GM23338 (cell line): ENCODE measurements at regions not wholly inside any gene's neighbourhood (a gene's known extent, or its start where the extent isn't known, plus 50 kb on each side); places are given as distances from the start of the nearest gene placed in this dataset.

ENCODE experiments used
- ATAC-seq: fragments of 200-7000 bp; cut with Tn5 transposase; 3 replicates; pipeline ENCODE4 v1.9.1; 2020
- DNase-seq: peaks from one replicate; pipeline ENCODE4 v3.0.0-alpha.2; 2015; ENCODE audit warnings: low spot score
- H2AFZ ChIP-seq: fragments of 200-600 bp; sonication (generic); 2 replicates; pipeline ENCODE4 v1.8.0; 2016; ENCODE audit warnings: antibody characterized with exemption, mild to moderate bottlenecking, moderate library complexity
- H3F3A ChIP-seq: fragments of 200-600 bp; sonication (generic); replicated peaks from 2 replicates; pipeline ENCODE4 v1.8.0; 2017; ENCODE audit warnings: antibody characterized with exemption, mixed run types, low read depth
- H3K27ac ChIP-seq: fragments of 200-600 bp; sonication (generic); 2 replicates; pipeline ENCODE4 v1.6.1; 2016; ENCODE audit warnings: low read depth
- H3K27me3 ChIP-seq: fragments of 200-600 bp; sonication (generic); 2 replicates; pipeline ENCODE4 v1.8.0; 2016; ENCODE audit warnings: mild to moderate bottlenecking, mixed run types, moderate library complexity; ENCODE audit not compliant: insufficient read depth
- H3K36me3 ChIP-seq: fragments of 200-600 bp; sonication (generic); 2 replicates; pipeline ENCODE4 v1.8.0; 2016; ENCODE audit warnings: mild to moderate bottlenecking; ENCODE audit not compliant: insufficient read depth
- H3K4me1 ChIP-seq: fragments of 200-600 bp; sonication (generic); 2 replicates; pipeline ENCODE4 v1.8.0; 2016; ENCODE audit warnings: mild to moderate bottlenecking, moderate library complexity; ENCODE audit not compliant: insufficient read depth
- H3K4me2 ChIP-seq: fragments of 200-600 bp; sonication (generic); 2 replicates; pipeline ENCODE4 v1.7.1; 2017; ENCODE audit warnings: mixed run types
- H3K4me3 ChIP-seq: fragments of 200-600 bp; sonication (generic); 2 replicates; pipeline ENCODE4 v1.6.1; 2016; ENCODE audit warnings: mixed run types
- H3K79me2 ChIP-seq: fragments of 200-600 bp; sonication (generic); replicated peaks from 2 replicates; pipeline ENCODE4 v1.8.0; 2017; ENCODE audit warnings: mild to moderate bottlenecking; ENCODE audit not compliant: insufficient read depth
- H3K9me2 ChIP-seq: fragments of 200-600 bp; sonication (generic); 2 replicates; pipeline ENCODE4 v1.8.0; 2017; ENCODE audit not compliant: insufficient read depth
- H4K20me1 ChIP-seq: fragments of 200-600 bp; sonication (generic); replicated peaks from 2 replicates; pipeline ENCODE4 v1.8.0; 2017; ENCODE audit warnings: mild to moderate bottlenecking; ENCODE audit not compliant: insufficient read depth
- H3K27ac Mint-ChIP-seq: 2 replicates; pipeline ENCODE4 v1.8.0; 2020; ENCODE audit warnings: inconsistent platforms, mild to moderate bottlenecking, moderate library complexity, mixed read lengths
- H3K27me3 Mint-ChIP-seq: 3 replicates; pipeline ENCODE4 v1.8.0; 2022; ENCODE audit warnings: low read depth, mild to moderate bottlenecking, moderate library complexity, mixed read lengths, inconsistent platforms; ENCODE audit not compliant: insufficient read depth, poor library complexity
- H3K36me3 Mint-ChIP-seq: 3 replicates; pipeline ENCODE4 v1.8.0; 2021; ENCODE audit warnings: low read depth, mild to moderate bottlenecking, inconsistent platforms, moderate library complexity, mixed read lengths
- H3K4me1 Mint-ChIP-seq: 3 replicates; pipeline ENCODE4 v1.8.0; 2020; ENCODE audit warnings: mild to moderate bottlenecking, inconsistent platforms, mixed read lengths
- H3K4me3 Mint-ChIP-seq: 3 replicates; pipeline ENCODE4 v1.8.0; 2021; ENCODE audit warnings: moderate library complexity, mild to moderate bottlenecking, inconsistent platforms, mixed read lengths
- H3K9me3 Mint-ChIP-seq: 3 replicates; pipeline ENCODE4 v1.8.0; 2020; ENCODE audit warnings: moderate library complexity, mild to moderate bottlenecking, inconsistent platforms, mixed read lengths
- CREB1 ChIP-seq: fragments of 250-450 bp; sonication (Bioruptor Pico); IDR thresholded peaks from 2 replicates; pipeline ENCODE4 v1.5.0; 2020; ENCODE audit warnings: low read depth, mild to moderate bottlenecking, moderate library complexity
- EZH2 ChIP-seq: fragments of 200-600 bp; sonication (generic); IDR thresholded peaks from one replicate; pipeline ENCODE4 v1.8.0; 2017; ENCODE audit warnings: antibody characterized with exemption, mild to moderate bottlenecking, low read depth; ENCODE audit not compliant: unreplicated experiment
- EZH2phosphoT487 ChIP-seq: fragments of 200-600 bp; sonication (generic); IDR thresholded peaks from one replicate; pipeline ENCODE4 v1.8.1; 2018; ENCODE audit warnings: antibody characterized with exemption; ENCODE audit not compliant: unreplicated experiment
- JUNB ChIP-seq: IDR thresholded peaks from one replicate; pipeline ENCODE4 v1.6.1; 2016; ENCODE audit warnings: antibody characterized with exemption; ENCODE audit not compliant: unreplicated experiment
- POLR2AphosphoS5 ChIP-seq: IDR thresholded peaks from 2 replicates; pipeline ENCODE4 v1.6.1; 2016; ENCODE audit warnings: antibody characterized with exemption, low read depth
- REST ChIP-seq: IDR thresholded peaks from one replicate; pipeline ENCODE4 v1.6.1; 2018; ENCODE audit warnings: antibody characterized with exemption; ENCODE audit not compliant: unreplicated experiment
- STAT1 ChIP-seq: IDR thresholded peaks from one replicate; pipeline ENCODE4 v1.6.1; 2016; ENCODE audit warnings: antibody characterized with exemption; ENCODE audit not compliant: unreplicated experiment
- ZNF331 ChIP-seq: fragments of 250-450 bp; sonication (Bioruptor Pico); IDR thresholded peaks from 2 replicates; pipeline ENCODE4 v1.5.0; 2020; ENCODE audit warnings: low read depth, mild to moderate bottlenecking, moderate library complexity
- TF ChIP-seq, protein P1 (sequence below): fragments of 250-450 bp; sonication (Bioruptor Pico); IDR thresholded peaks from 2 replicates; pipeline ENCODE4 v1.5.0; 2020; ENCODE audit warnings: mild to moderate bottlenecking, moderate library complexity
- TF ChIP-seq, protein P2 (sequence below), 2 experiments: fragments of 200-600 bp in 1 of 2; sonication (generic) in 1 of 2; conservative IDR thresholded peaks; 2 replicates each; pipeline versions ENCODE4 v1.5.1 to v1.6.1; 2016 to 2017; ENCODE audit warnings: antibody characterized with exemption in 2 of 2, low read depth in 2 of 2, mild to moderate bottlenecking in 2 of 2, moderate library complexity in 1 of 2

DNA sequence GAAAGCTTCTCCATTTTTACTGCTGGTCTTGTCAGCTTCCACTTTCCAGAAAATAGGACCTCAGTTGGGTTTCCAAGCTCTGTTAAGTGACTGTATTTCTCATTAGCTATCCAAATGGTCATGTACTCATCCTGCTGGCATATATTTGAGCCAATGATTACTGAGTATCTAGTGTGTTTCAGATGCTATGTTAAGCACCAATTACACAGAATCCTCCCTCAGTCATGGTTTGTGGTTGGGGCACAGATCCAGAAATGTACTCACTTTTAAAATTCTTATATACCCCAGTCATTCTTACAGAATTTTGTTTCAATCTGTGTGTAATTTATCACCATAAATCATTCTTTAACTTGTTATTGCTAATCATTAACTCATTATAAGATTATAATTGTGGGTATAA is 362.3 kb upstream of the MTPN start:
- H3K4me1 Mint-ChIP-seq = no peaks in the 10 kb centered on the region
- no peaks in the 10 kb centered on the region for H3K27me3 ChIP-seq
- no peaks in the 10 kb centered on the region for H3K9me3 Mint-ChIP-seq
- no peaks in the 10 kb centered on the region for H3K9me2 ChIP-seq
- H4K20me1 ChIP-seq = no peaks in the 10 kb centered on the region
- H3K36me3 Mint-ChIP-seq = no peaks in the 10 kb centered on the region
- H3K27ac Mint-ChIP-seq = no peak overlapping the region
- no peak overlapping the region for H3K27ac ChIP-seq
- ATAC-seq (no peak), DNase-seq (no peak)
- H3K79me2 ChIP-seq = no peaks in the 10 kb centered on the region
- no peak overlapping the region for H3K4me2 ChIP-seq
- no peak for TF ChIP-seq CREB1
- no peaks in the 10 kb centered on the region for H3K4me1 ChIP-seq
- no peaks in the 10 kb centered on the region for H3F3A ChIP-seq
- H3K4me3 Mint-ChIP-seq = no peak overlapping the region
- H3K36me3 ChIP-seq = no peaks in the 10 kb centered on the region
- no peak overlapping the region for H2AFZ ChIP-seq
- no peak overlapping the region for H3K4me3 ChIP-seq
- peaks cover 2% of the 10 kb centered on the region for H3K27me3 Mint-ChIP-seq

DNA sequence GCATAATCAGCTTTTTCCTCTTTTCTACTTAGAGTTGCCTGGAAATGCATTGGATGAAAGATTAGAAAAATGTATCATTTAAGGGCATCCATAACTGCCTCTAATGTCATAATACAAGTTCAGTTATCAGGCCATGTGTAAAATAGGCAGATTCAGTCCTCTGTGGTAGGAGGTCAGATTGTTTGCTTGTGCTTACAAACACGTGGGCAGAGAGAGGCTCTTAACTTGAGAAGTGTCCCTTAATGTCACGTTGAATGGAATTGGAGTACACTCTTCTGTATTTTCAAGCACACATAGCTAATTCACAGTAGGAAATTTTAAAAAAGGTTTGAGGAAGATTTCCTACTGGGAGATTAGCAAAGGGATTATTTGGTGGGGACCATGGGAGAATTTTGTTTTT is 359.8 kb upstream of the MTPN start:
- no peaks in the 10 kb centered on the region for H4K20me1 ChIP-seq
- no peak for TF ChIP-seq REST
- no peak for TF ChIP-seq JUNB
- no peak for TF ChIP-seq EZH2phosphoT487
- TF ChIP-seq, protein P1, sequence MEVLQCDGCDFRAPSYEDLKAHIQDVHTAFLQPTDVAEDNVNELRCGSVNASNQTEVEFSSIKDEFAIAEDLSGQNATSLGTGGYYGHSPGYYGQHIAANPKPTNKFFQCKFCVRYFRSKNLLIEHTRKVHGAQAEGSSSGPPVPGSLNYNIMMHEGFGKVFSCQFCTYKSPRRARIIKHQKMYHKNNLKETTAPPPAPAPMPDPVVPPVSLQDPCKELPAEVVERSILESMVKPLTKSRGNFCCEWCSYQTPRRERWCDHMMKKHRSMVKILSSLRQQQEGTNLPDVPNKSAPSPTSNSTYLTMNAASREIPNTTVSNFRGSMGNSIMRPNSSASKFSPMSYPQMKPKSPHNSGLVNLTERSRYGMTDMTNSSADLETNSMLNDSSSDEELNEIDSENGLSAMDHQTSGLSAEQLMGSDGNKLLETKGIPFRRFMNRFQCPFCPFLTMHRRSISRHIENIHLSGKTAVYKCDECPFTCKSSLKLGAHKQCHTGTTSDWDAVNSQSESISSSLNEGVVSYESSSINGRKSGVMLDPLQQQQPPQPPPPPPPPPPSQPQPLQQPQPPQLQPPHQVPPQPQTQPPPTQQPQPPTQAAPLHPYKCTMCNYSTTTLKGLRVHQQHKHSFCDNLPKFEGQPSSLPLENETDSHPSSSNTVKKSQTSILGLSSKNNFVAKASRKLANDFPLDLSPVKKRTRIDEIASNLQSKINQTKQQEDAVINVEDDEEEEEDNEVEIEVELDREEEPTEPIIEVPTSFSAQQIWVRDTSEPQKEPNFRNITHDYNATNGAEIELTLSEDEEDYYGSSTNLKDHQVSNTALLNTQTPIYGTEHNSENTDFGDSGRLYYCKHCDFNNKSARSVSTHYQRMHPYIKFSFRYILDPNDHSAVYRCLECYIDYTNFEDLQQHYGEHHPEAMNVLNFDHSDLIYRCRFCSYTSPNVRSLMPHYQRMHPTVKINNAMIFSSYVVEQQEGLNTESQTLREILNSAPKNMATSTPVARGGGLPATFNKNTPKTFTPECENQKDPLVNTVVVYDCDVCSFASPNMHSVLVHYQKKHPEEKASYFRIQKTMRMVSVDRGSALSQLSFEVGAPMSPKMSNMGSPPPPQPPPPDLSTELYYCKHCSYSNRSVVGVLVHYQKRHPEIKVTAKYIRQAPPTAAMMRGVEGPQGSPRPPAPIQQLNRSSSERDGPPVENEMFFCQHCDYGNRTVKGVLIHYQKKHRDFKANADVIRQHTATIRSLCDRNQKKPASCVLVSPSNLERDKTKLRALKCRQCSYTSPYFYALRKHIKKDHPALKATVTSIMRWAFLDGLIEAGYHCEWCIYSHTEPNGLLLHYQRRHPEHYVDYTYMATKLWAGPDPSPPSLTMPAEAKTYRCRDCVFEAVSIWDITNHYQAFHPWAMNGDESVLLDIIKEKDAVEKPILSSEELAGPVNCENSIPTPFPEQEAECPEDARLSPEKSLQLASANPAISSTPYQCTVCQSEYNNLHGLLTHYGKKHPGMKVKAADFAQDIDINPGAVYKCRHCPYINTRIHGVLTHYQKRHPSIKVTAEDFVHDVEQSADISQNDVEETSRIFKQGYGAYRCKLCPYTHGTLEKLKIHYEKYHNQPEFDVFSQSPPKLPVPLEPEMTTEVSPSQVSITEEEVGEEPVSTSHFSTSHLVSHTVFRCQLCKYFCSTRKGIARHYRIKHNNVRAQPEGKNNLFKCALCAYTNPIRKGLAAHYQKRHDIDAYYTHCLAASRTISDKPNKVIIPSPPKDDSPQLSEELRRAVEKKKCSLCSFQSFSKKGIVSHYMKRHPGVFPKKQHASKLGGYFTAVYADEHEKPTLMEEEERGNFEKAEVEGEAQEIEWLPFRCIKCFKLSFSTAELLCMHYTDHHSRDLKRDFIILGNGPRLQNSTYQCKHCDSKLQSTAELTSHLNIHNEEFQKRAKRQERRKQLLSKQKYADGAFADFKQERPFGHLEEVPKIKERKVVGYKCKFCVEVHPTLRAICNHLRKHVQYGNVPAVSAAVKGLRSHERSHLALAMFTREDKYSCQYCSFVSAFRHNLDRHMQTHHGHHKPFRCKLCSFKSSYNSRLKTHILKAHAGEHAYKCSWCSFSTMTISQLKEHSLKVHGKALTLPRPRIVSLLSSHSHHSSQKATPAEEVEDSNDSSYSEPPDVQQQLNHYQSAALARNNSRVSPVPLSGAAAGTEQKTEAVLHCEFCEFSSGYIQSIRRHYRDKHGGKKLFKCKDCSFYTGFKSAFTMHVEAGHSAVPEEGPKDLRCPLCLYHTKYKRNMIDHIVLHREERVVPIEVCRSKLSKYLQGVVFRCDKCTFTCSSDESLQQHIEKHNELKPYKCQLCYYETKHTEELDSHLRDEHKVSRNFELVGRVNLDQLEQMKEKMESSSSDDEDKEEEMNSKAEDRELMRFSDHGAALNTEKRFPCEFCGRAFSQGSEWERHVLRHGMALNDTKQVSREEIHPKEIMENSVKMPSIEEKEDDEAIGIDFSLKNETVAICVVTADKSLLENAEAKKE (CRISPR knock-in tag) = no peak
- no peak for TF ChIP-seq POLR2AphosphoS5
- no peak for TF ChIP-seq STAT1
- TF ChIP-seq, protein P2, sequence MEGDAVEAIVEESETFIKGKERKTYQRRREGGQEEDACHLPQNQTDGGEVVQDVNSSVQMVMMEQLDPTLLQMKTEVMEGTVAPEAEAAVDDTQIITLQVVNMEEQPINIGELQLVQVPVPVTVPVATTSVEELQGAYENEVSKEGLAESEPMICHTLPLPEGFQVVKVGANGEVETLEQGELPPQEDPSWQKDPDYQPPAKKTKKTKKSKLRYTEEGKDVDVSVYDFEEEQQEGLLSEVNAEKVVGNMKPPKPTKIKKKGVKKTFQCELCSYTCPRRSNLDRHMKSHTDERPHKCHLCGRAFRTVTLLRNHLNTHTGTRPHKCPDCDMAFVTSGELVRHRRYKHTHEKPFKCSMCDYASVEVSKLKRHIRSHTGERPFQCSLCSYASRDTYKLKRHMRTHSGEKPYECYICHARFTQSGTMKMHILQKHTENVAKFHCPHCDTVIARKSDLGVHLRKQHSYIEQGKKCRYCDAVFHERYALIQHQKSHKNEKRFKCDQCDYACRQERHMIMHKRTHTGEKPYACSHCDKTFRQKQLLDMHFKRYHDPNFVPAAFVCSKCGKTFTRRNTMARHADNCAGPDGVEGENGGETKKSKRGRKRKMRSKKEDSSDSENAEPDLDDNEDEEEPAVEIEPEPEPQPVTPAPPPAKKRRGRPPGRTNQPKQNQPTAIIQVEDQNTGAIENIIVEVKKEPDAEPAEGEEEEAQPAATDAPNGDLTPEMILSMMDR (conservative IDR thresholded peaks at IDR 0.05; ENCODE audit: low read depth in 2 of 2) = no peak
- no peak for TF ChIP-seq CREB1
- no peak for TF ChIP-seq ZNF331
- no peak for TF ChIP-seq EZH2

More for the DNA sequence above, 359.8 kb upstream of the MTPN start:
- DNase-seq (no peak), ATAC-seq (no peak)
- Histone ChIP-seq H3K79me2 (no peaks in the 10 kb centered on the region), H3K27me3 (no peaks in the 10 kb centered on the region), H3K4me2 (no peak overlapping the region), H3K36me3 (no peaks in the 10 kb centered on the region), H3K4me3 (no peak overlapping the region), H3K27ac (no peak overlapping the region), H3F3A (no peaks in the 10 kb centered on the region), H3K9me2 (no peaks in the 10 kb centered on the region), H2AFZ (no peak overlapping the region), H3K4me1 (no peaks in the 10 kb centered on the region; the same call in 1 of the 2 replicates)
- H3K36me3 Mint-ChIP-seq = no peaks in the 10 kb centered on the region
- no peak overlapping the region for H3K4me3 Mint-ChIP-seq
- no peak overlapping the region for H3K27ac Mint-ChIP-seq
- peaks cover 2% of the 10 kb centered on the region for H3K27me3 Mint-ChIP-seq
- H3K4me1 Mint-ChIP-seq = peaks cover 3% of the 10 kb centered on the region; the same call in 2 of the 3 replicates
- no peaks in the 10 kb centered on the region for H3K9me3 Mint-ChIP-seq
